Heart left ventricle (tissue), 16 donors: ENCODE measurements at regions not wholly inside any gene's neighbourhood (a gene's known extent, or its start where the extent isn't known, plus 50 kb on each side); places are given as distances from the start of the nearest gene placed in this dataset.

Experiments used
- ATAC-seq, 4 donors: fragments of 200-7000 bp; cut with Tn5 transposase; one replicate each; pipeline ENCODE4 v1.9.1; 2020 to 2022; ENCODE audit warnings: moderate library complexity in 4 of 4, mild to moderate bottlenecking in 3 of 4, moderate number of reproducible peaks in 1 of 4
- DNase-seq, 5 donors: peaks; one replicate each; pipeline ENCODE4 v3.0.0-alpha.2; 2020
- H3K27ac ChIP-seq, 12 donors: fragments of 200-600 bp; sonication (generic) in 4 of 12; one replicate each; pipeline versions ENCODE4 v1.5.0 to v1.8.0; 2016 to 2022; ENCODE audit warnings: mild to moderate bottlenecking in 2 of 12
- H3K27me3 ChIP-seq, 9 donors: fragments of 200-600 bp; sonication (generic) in 2 of 9; one replicate each; pipeline versions ENCODE4 v1.5.1 to v1.8.0; 2016 to 2022; ENCODE audit warnings: mild to moderate bottlenecking in 3 of 9
- H3K36me3 ChIP-seq, 9 donors: fragments of 200-600 bp; sonication (generic) in 2 of 9; one replicate each; pipeline versions ENCODE4 v1.5.0 to v1.8.0; 2018 to 2022; ENCODE audit warnings: mild to moderate bottlenecking in 2 of 9
- H3K4me1 ChIP-seq, 12 donors: fragments of 200-600 bp; sonication (generic) in 4 of 12; one replicate each; pipeline versions ENCODE4 v1.5.0 to v1.8.0; 2016 to 2022; ENCODE audit warnings: mild to moderate bottlenecking in 3 of 12
- H3K4me3 ChIP-seq, 12 donors: fragments of 200-600 bp; sonication (generic) in 4 of 12; one replicate each; pipeline versions ENCODE4 v1.5.0 to v1.8.0; 2017 to 2022; ENCODE audit warnings: mild to moderate bottlenecking in 9 of 12, moderate library complexity in 4 of 12
- H3K9me3 ChIP-seq, 12 donors: fragments of 200-600 bp; sonication (generic) in 4 of 12; one replicate each; pipeline versions ENCODE4 v1.5.0 to v1.8.0; 2016 to 2022; ENCODE audit warnings: mild to moderate bottlenecking in 1 of 12
- POLR2A ChIP-seq, 2 donors: fragments of 450-650 bp; IDR thresholded peaks; one replicate each; pipeline ENCODE4 v1.6.1; 2017; ENCODE audit warnings: antibody characterized with exemption in 2 of 2, mild to moderate bottlenecking in 2 of 2, moderate library complexity in 2 of 2
- WGBS, 4 donors: extraction: QIAGEN DNeasy Blood & Tissue Kit in 2 of 4; methylation state at CpG; one replicate each; pipeline versions ENCODE4 v1.1.5 to v1.1.7; 2013 to 2018; 5-methylcytosine and 5-hydroxymethylcytosine counted together
- intact Hi-C, 10 donors: fragments of 100-400 bp; cut with DNase I; formaldehyde crosslinking; loops; one replicate each; pipeline versions ENCODE4 v1.11.1 to v1.14.2; 2022
- TF ChIP-seq, protein P1 (sequence below), 12 donors: fragments of 200-600 bp; sonication (generic) in 4 of 12; IDR thresholded peaks; one replicate each; pipeline versions ENCODE4 v1.5.0 to v1.8.0; 2018 to 2022; ENCODE audit warnings: antibody characterized with exemption in 12 of 12, mild to moderate bottlenecking in 5 of 12
- donor health status: ischemic (EF 13 %, LVEDD 7.1; RV severe dilation, severe dysfunction).
- donor health status: healthy with polysubstance abuse.
- donor health status: DM: no; HTN: yes; CAD: no.
- donor health status: DM: no; HTN: no; CAD: no.
- donor health status: ischemic (EF 25% LVEDD 6.9; RV normal size, moderate dysfunction).
- donor health status: ischemic (EF 25% LVEDD 5.7; RV mildly dilated, moderate dysfunction).
- donor health status: healthy.
- donor health status: DM: yes; HTN: yes; CAD: no.
- donor health status: ischemic (EF 35%, LVEDD 5.7; RV mildly dilated, moderate dysfunction).
- donor health status: nonischemic (EF 11% LVEDD 7.7; RV severe dilation, severe dysfunction).
- donor health status: DM: yes; HTN: yes; CAD: no.
- donor health status: PGD.
- donor health status: ischemic (EF 29% LVEDD 5.4; RV normal size, mild dysfunction).
- donor health status: nonischemic (EF 23%, LVEDD 6.1; RV moderate dilation, normal function).

DNA sequence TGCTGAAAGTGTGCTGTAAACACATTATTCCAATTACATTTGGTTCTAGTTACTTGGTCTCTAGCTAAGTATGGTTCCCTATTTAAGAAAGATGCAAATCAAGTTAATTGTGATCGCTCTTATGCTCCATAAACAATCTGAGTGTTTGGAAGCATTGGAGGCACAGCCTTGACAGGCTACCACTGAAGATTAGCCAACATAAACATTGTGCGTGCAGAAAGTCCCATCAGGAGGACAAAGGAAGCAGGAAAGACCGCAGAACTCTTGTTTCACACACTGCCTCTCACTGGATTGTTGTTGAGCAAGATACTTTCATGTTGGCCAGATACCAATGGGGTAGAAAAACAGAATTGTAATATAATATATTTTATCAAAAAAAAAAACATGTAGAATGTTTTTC, 814.4 kb downstream of the EFNB2 start:
- peaks cover 0 to 4% (median 0%) of the 10 kb centered on the region in 12 donors for H3K4me1 ChIP-seq
- ATAC-seq: no peak
- 57 to 66% (median 62%) methylated on average over 3 of the region's 3 CpGs for WGBS, 4 donors
- H3K4me3 ChIP-seq: no peak overlapping the region
- TF ChIP-seq, protein P1, sequence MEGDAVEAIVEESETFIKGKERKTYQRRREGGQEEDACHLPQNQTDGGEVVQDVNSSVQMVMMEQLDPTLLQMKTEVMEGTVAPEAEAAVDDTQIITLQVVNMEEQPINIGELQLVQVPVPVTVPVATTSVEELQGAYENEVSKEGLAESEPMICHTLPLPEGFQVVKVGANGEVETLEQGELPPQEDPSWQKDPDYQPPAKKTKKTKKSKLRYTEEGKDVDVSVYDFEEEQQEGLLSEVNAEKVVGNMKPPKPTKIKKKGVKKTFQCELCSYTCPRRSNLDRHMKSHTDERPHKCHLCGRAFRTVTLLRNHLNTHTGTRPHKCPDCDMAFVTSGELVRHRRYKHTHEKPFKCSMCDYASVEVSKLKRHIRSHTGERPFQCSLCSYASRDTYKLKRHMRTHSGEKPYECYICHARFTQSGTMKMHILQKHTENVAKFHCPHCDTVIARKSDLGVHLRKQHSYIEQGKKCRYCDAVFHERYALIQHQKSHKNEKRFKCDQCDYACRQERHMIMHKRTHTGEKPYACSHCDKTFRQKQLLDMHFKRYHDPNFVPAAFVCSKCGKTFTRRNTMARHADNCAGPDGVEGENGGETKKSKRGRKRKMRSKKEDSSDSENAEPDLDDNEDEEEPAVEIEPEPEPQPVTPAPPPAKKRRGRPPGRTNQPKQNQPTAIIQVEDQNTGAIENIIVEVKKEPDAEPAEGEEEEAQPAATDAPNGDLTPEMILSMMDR (IDR thresholded peaks at IDR 0.05): no peak
- no peak for TF ChIP-seq POLR2A (IDR thresholded peaks at IDR 0.05)
- intact Hi-C loops: no loop called here
- no peaks in the 10 kb centered on the region for H3K27me3 ChIP-seq
- no peak for DNase-seq
- no peak overlapping the region for H3K27ac ChIP-seq
- H3K9me3 ChIP-seq: no peaks in the 10 kb centered on the region
- H3K36me3 ChIP-seq: no peaks in the 10 kb centered on the region

GRCh38 chr13:105719859-105720258, 815.6 kb downstream of the EFNB2 start:
- WGBS, 4 donors: 89 to 92% (median 91%) methylated on average over 6 of the region's 6 CpGs
- DNase-seq (no peak), ATAC-seq (no peak)
- H3K4me1 ChIP-seq: peaks cover 0 to 4% (median 0%) of the 10 kb centered on the region in 12 donors
- H3K9me3 ChIP-seq: no peaks in the 10 kb centered on the region
- H3K36me3 ChIP-seq: no peaks in the 10 kb centered on the region
- H3K27me3 ChIP-seq: no peaks in the 10 kb centered on the region
- H3K27ac ChIP-seq: no peak overlapping the region
- TF ChIP-seq POLR2A (IDR thresholded peaks at IDR 0.05): no peak
- TF ChIP-seq, protein P1 (IDR thresholded peaks at IDR 0.05): no peak
- H3K4me3 ChIP-seq: no peak overlapping the region
- intact Hi-C loops: no loop called here

DNA sequence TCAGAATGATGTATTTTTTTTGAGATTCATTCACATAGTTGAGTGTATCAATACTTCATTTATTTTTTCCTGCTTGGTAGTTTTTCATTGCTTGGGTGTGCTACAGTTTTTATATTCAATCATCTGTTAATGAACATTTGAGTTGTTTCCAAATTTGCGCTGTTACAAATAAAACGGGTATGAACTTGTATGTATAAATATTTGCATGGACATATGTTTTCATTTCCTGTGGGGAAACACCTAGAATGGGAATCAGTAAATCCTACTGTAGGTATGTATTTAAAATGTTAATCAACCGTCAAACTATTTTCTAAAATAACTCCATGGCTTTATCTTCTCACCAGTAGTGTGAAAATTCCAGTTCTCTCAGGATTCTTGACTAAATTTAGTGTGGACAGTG, 826.3 kb downstream of the EFNB2 start:
- intact Hi-C loops: no loop called here

GRCh38 chr13:105703843-105704242, 831.6 kb downstream of the EFNB2 start:
- H3K4me1 ChIP-seq: no peaks in the 10 kb centered on the region
- no peak overlapping the region for H3K4me3 ChIP-seq
- TF ChIP-seq, protein P1 (IDR thresholded peaks at IDR 0.05): no peak
- no peak for TF ChIP-seq POLR2A (IDR thresholded peaks at IDR 0.05)
- no peaks in the 10 kb centered on the region for H3K36me3 ChIP-seq
- peaks cover 0 to 4% (median 0%) of the 10 kb centered on the region in 12 donors for H3K9me3 ChIP-seq
- no peak overlapping the region for H3K27ac ChIP-seq
- DNase-seq (no peak), ATAC-seq (no peak)
- intact Hi-C loops: no loop called here
- WGBS, 4 donors: 93 to 95% (median 94%) methylated on average over 3 of the region's 3 CpGs
- no peaks in the 10 kb centered on the region for H3K27me3 ChIP-seq

More for the DNA sequence above, 826.3 kb downstream of the EFNB2 start:
- DNase-seq: no peak
- TF ChIP-seq, protein P1 (IDR thresholded peaks at IDR 0.05): no peak
- TF ChIP-seq POLR2A (IDR thresholded peaks at IDR 0.05): no peak
- ATAC-seq: no peak
- Histone ChIP-seq H3K4me3 (no peak overlapping the region), H3K9me3 (peaks cover 0 to 6% (median 0%) of the 10 kb centered on the region in 12 donors), H3K4me1 (no peaks in the 10 kb centered on the region), H3K36me3 (no peaks in the 10 kb centered on the region), H3K27ac (no peak overlapping the region), H3K27me3 (no peaks in the 10 kb centered on the region)
- WGBS, 4 donors: 89 to 91% (median 90%) methylated on average over 3 of the region's 3 CpGs
